Skin epidermis (tissue), 12 donors: ENCODE measurements at regions not wholly inside any gene's neighbourhood (a gene's known extent, or its start where the extent isn't known, plus 50 kb on each side); places are given as distances from the start of the nearest gene placed in this dataset.
"Not testable (repeated sequence)": the region's sequence is repeated elsewhere in the genome, so short reads cannot be mapped to it uniquely, and the experiment has no call there.

Source experiments
- H3K27ac ChIP-seq, 21 experiments: fragments of 200-600 bp; sonication (generic) in 11 of 21; one replicate each; pipeline ENCODE4 v1.5.0; 2020; ENCODE audit warnings: mild to moderate bottlenecking in 3 of 21, inconsistent platforms in 2 of 21, moderate library complexity in 2 of 21
- H3K4me3 ChIP-seq, 7 experiments: fragments of 200-600 bp; sonication (generic) in 2 of 7; one replicate each; pipeline ENCODE4 v1.5.0; 2020; ENCODE audit warnings: inconsistent platforms in 2 of 7, mild to moderate bottlenecking in 2 of 7, moderate library complexity in 1 of 7

DNA sequence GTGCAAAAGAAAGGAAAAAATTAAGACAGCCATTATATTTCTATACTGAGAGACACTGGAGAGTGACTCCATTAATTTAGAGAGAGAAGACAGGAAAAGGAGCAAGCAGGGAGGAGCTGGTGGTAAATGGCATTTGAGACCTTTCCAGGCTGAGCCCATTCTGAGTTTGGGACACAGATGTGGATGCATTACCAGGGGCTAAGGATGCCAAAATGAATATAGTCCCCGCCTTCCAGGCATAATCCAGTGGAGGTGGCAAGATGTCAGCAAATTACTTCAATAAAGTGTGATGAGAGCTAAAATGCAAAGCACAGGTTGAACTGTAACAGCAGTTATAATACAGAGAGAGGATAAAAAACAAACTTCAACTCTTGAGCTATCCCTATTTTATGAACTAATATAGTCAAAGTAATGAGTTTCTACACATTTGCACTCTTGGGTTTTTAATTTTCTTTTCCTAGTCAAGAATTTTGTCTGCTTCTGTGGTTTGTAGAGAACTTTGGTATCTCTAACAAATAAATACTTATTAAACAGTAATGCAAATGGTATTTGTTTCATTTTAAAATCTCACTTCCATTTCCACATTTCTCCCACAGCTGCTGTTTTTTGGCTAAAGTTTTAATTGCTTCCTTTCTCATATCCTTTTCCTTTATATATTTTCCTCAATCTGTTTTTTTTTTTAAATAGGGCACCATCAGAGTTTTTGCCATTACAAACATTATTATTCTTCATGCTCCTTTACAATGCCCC, 228.2 kb upstream of the KCNK2 start:
- H3K27ac ChIP-seq: no peak overlapping the region
- H3K4me3 ChIP-seq: no peak overlapping the region

DNA sequence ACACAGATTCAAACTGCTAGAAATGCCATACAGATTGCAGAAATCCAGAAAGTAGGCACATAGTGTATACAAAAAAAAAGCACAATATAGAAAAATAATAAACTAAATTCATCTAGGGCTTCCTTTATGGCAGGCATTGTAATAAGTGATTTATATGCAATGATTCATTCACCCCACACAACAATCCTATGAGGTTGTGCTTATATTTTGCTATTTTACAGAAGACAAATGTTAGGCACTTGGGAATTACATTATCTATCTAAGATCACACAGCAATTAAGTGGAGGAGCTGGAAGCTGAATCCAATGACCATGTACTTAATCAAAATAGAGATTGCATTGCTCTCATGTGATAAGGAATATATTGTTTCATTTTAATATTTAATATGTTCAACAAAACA, 225.7 kb upstream of the KCNK2 start:
- no peak overlapping the region for H3K27ac ChIP-seq
- H3K4me3 ChIP-seq: no peak overlapping the region

DNA sequence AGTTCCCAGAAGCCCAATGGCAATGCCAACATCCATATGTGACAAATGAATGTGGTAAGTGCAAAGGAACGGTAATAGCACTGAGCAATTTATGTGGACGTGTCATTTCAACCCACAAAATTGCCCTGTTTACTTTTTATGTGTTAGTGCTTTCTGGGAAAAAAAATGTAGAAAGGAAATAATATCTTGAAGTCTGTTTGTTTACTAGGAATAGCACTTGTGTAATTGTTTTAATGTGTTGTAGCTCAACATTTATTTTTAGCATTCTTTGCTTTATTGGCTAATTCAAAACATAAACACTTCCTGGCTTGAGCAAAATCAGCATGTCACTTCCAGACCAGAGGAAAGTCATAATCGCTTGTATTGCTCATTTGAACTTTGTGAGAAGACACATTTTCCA, 224.8 kb upstream of the KCNK2 start:
- no peak overlapping the region for H3K4me3 ChIP-seq
- H3K27ac ChIP-seq: no peak overlapping the region

DNA sequence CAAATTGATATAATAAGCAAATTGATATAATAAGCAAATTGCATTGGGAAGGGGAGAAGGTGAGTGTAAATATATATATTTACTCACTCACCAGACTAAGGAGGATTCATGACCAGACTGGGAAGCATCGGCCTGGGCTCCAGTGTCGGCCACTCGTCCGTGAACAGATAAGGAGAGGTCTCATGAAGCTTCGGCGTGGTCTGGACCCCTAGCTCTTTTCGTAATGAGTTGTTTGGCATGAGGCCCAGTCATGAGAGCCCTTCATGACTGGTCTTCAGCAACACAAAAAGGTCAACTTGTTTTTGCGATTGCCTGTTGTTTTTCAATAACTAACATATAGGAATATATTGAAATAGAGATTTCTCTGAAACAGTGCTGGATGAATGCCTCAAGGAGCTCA, 222.9 kb upstream of the KCNK2 start:
- no peak overlapping the region for H3K4me3 ChIP-seq

DNA sequence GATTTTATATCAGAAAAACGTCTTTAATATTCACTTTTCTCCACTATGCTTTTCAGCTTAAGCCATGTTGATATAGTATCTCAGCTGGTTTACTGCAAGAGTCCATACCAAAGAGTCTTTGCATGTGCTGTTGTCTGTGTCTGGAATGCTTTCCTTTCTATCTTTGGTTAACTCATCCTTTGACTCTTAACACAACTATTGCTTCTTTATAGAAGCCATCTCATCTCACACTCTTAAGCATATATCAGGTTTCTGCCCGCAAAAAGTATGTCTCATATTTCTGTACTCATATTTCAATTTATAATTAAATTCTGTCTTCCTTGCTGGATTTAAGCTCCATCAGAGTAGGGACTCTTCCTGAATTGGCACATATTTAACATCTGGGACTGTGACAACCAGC, 220.9 kb upstream of the KCNK2 start:
- no peak overlapping the region for H3K4me3 ChIP-seq
- H3K27ac ChIP-seq: no peak overlapping the region

More for the DNA sequence above, 222.9 kb upstream of the KCNK2 start:
- no peak overlapping the region for H3K27ac ChIP-seq

DNA sequence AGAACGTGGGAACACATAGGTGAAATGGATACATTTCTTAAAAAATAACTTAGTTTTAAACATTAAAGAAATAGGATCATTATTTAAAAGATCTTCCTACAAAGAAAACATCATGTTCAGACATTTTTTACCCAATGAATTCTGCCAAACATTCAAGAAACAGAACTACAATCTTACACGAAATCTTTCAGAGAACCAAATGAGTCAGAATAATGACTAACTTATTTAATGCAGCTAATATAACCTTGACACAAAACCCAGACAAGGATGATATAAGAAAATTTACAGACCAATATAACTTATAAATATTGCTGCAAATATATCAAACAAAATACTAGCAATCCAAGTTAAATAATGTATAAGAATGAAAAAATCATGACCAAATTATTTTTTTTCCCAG, 220.1 kb upstream of the KCNK2 start:
- Histone ChIP-seq H3K4me3 (no peak overlapping the region), H3K27ac (no peak overlapping the region)

DNA sequence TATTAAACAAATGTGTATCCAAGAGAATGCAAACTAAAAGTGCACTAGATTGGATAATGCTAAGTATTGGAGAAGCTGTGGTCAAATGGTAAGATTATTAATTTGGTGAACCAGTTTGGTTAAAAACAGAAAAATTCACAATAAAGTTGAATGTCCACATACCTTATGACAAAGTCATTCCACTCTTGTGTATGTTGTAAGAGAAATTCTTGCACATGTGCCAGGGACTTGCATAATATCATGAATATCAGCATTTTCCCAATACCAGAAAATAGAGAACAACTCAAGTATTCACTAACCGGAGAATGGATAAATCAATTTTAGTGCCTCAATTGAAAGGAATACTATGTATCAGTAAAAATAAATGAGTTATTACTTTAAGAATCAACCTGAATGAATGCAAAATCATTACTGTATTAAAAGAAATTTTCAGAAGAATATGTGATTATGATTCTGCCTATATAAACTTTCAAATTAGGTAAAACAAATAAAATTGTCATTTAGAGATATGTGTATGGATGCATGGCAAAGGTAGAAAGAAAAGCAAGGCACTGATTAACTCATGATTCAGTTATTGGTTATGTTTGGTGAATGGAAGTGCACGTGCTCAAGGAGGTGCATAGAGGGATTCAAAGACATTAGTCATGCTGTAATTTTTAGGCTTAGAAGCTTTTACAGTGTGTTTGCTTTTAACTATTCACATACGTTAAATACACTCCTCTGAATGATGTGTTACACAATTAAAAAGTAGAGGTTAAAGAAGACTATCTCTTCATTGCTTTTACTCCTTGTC, 217.4 kb upstream of the KCNK2 start:
- Histone ChIP-seq H3K27ac (no peak overlapping the region), H3K4me3 (no peak overlapping the region)

DNA sequence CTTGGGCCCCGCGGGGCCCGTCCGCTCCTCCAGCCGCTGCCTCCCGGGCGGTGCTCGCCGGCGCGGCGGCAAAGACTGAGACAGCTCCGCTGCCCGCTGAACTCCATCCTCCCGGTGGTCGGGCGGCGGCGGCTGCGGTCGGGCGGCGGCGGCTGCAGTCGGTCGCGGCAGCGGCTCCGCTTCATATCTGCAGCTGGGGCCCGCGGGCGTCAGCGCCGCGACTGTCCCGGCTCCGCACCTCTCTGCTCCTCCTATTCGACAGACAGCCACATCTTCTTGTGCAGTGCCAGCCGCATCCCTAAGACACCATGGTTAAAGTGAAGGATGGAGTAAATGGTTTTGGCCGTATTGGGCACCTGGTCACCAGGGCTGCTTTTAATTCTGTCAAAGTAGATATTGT, 212.1 kb upstream of the KCNK2 start:
- H3K4me3 ChIP-seq, H3K27ac ChIP-seq: not testable (repeated sequence)

DNA sequence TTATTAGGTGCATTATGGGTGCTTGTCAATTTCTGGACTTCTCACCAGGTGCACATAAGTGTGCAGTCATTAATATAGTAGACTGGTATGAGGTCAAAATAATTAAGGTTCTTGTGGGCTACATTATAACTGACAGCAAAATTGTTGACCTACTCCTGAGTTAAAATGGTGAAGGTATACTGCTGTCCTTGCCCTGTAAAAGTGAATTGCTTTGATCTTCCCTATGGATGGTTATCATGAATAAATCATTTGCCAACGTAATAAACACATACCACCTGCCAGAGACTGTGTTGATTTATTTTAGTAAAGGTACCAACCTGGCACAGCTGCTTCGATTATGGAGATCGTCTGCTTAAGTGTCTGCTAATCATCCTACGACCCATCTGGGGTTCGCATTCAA, 201.6 kb upstream of the KCNK2 start:
- Histone ChIP-seq H3K27ac (no peak overlapping the region), H3K4me3 (no peak overlapping the region)

DNA sequence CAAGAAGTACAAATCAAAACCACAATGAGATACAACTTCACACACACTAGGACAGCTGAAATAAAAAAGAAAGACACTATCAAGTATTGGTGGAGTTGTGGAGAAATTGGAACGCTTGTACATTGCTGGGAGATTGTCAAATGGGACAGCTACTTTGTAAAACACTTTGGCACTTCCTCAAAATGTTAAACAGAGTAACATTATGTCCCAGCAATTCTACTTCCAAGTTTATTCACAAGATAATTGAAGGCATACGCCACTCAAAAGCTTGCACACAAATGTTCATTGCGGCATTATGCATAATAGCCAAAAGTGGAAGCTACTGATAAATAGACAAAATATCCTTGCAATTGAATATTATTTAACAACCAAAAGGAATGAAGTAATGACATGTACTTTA, 199.9 kb upstream of the KCNK2 start:
- Histone ChIP-seq H3K27ac (no peak overlapping the region), H3K4me3 (no peak overlapping the region)

DNA sequence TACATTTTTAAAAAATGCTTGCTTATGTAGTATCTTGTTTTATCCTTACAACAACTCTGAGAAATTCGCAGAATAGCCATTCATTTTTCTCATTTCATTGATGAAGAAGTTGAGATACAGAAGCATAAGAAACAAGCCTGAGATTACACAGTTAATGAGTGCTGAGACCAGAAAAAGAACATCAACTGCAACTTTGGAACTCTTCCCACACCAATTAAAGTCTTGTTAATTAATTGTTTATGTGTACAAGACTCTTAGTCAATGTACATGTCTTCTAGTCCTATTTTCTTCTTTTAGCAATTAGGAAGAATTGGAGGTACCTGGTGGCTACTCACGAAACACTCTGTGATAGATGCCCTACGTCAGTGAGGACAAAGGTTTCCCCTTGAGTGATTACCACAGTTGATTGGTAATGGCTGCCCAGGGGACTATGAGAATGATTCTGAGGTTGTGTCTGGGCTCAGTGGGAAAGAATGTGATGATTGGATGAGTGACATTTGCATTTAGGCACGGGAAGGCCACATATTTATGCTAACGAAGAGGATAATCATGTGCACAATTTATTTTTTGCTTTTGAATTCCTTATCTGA, 187.4 kb upstream of the KCNK2 start:
- H3K4me3 ChIP-seq: no peak overlapping the region
- H3K27ac ChIP-seq: no peak overlapping the region

DNA sequence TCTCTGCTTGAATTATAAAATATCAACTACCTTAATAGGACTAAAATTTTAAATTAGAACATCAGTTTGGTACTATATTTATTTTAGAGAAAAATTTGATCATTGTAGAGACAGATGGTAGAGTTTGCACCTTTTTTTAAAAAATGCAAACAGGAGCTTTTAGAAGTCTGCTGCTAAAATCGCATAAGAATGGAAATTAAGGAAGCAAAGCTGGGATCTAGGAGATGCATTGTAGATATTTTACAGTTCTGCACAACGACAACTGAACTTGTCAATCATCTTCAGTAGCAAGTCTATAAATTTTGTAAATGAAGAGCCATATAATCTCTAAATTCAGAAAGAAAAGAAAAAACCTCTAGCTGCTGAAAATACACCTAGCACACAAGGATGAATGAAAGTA, 185.6 kb upstream of the KCNK2 start:
- Histone ChIP-seq H3K27ac (no peak overlapping the region), H3K4me3 (no peak overlapping the region)

DNA sequence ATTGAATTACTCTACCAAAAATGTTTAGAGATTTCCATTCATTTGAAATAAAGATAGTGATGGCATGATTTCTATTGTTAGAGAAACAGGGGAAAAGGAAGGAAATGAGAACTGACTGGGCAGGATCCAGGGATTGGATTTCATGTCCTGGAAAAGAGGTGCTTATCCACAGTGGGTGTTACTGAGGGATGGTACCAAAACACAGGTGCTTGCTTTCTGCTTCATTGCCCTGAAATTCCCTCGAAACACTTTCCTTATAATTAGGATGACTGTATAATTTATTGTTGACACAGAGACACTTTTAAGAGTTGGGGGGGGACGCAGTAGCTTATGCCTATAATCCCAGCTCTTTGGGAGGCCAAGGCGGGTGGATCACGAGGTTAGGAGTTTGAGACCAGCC, 185.0 kb upstream of the KCNK2 start:
- no peak overlapping the region for H3K4me3 ChIP-seq
- H3K27ac ChIP-seq: no peak overlapping the region

DNA sequence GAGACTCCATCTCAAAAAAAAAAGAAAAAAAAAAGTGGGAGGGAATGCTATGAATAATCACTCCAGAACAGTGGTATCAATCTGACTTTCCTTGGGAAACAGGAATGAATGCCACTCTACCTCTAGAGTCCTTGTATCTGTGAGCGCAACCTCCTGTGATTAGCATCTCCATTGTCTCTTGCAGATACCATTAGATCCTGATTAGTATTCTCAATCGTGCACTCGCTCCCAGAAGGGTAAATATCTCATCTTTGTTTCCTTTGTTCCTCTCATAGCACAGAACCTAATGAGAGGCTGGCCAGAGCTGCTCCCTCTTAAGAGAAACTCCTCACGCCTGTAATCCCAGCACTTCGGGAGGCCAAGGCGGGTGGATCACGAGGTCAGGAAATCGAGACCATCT, 184.4 kb upstream of the KCNK2 start:
- H3K27ac ChIP-seq: no peak overlapping the region
- H3K4me3 ChIP-seq: no peak overlapping the region

DNA sequence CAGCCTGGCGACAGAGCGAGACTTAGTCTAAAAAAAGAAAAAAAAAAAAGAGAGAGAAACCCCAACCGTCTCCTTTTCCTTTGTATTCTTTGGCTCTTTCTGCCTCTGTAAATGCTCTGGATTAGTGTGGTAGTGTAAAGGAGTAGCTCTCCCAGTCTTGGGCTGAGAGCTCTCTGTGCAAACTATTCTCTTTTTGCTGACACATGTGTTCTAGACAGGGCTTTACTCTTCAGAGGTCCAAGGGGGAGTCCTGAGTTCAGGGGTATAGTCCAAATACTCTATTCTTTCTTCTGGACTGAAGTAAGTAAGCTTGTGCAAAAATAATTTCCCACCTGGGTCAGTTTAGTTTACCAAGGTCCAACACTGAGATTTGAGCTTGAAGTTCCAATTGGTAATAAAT, 183.8 kb upstream of the KCNK2 start:
- Histone ChIP-seq H3K4me3 (no peak overlapping the region), H3K27ac (no peak overlapping the region)

DNA sequence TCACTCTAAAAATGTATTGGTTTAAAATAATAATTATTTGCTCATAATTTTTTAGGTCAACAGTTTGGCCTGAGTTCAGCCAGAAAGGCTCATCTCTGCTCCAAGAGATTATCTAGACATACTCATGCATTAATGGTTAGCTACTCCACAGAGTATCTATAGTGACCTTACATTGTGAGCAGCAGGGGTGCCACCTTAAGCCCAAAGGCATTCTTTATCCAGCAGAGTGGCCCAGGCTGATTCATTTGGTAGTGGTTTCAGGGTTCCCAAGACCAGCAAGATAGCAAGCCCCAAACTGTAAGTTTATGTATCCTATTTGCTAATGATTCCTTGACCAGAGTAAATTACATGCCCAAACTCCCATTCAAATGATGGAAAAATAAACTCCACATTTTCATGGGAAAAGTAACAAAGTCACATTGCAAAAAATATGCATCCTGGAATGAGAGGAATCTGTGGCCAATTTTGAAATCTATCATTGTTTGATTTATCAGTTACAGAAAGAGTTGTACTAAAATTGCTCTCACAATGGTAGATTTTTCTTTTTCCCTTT, 182.6 kb upstream of the KCNK2 start:
- no peak overlapping the region for H3K27ac ChIP-seq

DNA sequence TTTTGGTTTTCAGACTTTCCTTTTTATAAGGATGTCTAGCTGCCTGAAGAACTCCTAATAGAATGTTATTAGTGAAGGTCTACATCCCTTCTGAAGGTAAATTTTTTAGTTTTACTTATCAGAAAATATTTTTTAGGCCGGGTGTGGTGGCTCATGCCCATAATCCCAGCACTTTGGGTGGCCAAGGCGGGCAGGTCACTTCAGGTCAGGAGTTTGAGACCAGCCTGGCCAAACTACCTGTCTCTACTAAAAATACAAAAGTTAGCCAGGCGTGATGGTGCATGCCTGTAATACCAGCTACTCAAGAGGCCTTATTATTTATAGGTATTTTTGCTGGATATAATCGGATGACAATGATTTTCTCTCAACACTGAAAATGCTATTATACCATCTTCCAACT, 181.9 kb upstream of the KCNK2 start:
- Histone ChIP-seq H3K27ac (no peak overlapping the region), H3K4me3 (no peak overlapping the region)

More for the DNA sequence above, 182.6 kb upstream of the KCNK2 start:
- no peak overlapping the region for H3K4me3 ChIP-seq

DNA sequence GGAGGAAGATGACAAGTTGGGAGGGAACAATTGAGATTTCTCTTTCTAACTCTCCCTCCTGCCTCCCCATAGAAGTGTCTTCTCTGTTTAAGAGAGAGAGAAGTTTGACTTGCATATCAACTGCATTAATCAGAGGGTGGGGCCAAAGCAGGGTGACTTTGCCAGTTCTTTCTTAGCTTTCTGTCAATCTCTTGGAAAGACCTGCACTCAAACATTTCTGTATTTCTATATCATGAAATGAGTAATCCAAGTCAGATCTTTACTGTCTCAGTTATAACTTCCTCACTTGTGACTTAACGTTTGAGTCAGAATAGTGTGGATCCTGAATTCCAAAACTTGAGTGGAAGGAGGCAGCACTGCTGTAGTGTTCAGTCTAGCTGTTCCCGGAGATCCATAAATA, 180.8 kb upstream of the KCNK2 start:
- no peak overlapping the region for H3K27ac ChIP-seq
- no peak overlapping the region for H3K4me3 ChIP-seq

DNA sequence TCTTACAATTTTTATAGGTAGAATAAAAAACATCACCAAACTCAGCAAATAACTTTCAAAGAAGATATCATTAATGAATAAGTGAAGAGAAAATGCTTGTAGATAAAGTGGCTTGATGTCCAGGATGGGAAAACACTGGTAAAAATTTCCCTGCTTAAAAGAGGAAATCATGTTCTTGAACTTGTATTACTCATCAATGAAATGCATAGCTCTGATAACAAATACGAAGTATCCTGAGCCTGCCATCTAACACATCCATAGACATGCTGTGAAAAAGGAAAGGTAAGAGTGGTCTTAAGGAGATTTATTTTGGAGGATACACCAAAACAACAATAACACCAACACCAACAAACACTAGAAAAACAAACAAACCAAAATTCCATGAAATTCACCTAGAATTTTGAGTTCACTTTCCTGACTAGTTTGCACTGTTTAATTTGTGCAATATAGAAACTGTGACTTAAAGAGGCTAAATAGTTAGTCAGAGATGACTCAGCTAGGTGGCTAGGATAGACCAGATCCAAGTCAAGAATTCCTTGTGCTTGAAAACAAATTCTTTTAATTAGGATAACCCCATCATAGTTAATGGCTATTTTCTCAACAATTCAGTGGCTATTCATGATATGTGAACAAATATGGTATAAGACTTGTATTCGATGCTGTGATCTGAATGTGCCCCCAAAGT, 179.8 kb upstream of the KCNK2 start:
- H3K4me3 ChIP-seq: no peak overlapping the region
- no peak overlapping the region for H3K27ac ChIP-seq

DNA sequence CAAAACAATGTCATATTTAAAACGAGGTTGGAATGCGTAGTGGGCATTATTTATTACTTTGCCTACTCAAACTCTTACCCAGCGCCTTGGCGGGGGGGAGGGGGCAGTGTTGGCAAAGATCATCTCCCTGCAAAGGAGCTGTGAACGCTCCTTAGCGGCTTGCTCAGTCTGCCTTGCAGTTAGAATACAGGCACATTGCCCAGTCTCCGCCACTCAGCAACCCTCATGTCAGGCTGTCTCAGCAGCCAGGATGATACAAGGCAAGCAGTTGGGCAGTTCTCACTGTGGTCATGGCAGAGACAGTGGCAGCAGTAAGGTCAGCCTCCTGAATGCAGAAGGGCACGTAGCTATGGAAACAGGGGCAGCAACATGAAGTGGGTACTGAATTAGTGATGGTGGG, 170.4 kb upstream of the KCNK2 start:
- H3K27ac ChIP-seq: no peak overlapping the region
- no peak overlapping the region for H3K4me3 ChIP-seq
